GM10266 (cell line): ENCODE measurements at regions not wholly inside any gene's neighbourhood (a gene's known extent, or its start where the extent isn't known, plus 50 kb on each side); places are given as distances from the start of the nearest gene placed in this dataset.

Experiments
- DNase-seq: peaks from one replicate; pipeline ENCODE4 v3.0.0; 2012; ENCODE audit errors: extremely low spot score
- CTCF ChIP-seq: IDR thresholded peaks from 2 replicates; pipeline ENCODE4 v1.5.1; 2012; ENCODE audit warnings: mild to moderate bottlenecking, low read depth; ENCODE audit not compliant: control insufficient read depth, insufficient read depth; ENCODE audit errors: missing control alignments

- TF ChIP-seq CTCF = no peak
- no peak for DNase-seq
Measured at GRCh38 chr9:28651050-28651722, 1077.9 kb upstream of the C9orf72 start.

- TF ChIP-seq CTCF = no peak
- no peak for DNase-seq
Measured at GRCh38 chr9:28653216-28653615, 1079.9 kb upstream of the C9orf72 start.

GRCh38 chr9:28656727-28657126, 1083.4 kb upstream of the C9orf72 start:
- no peak for TF ChIP-seq CTCF
- no peak for DNase-seq

GRCh38 chr9:28661853-28662252, 1088.6 kb upstream of the C9orf72 start:
- TF ChIP-seq CTCF = no peak
- no peak for DNase-seq

GRCh38 chr9:28662675-28663074, 1089.4 kb upstream of the C9orf72 start:
- no peak for DNase-seq
- TF ChIP-seq CTCF = no peak

- no peak for TF ChIP-seq CTCF
- DNase-seq = no peak
Measured at GRCh38 chr9:28668158-28668557, 1094.9 kb upstream of the C9orf72 start.

GRCh38 chr9:28671000-28671399, 1097.7 kb upstream of the C9orf72 start:
- DNase-seq = no peak

More at GRCh38 chr9:28671000-28671399, 1097.7 kb upstream of the C9orf72 start:
- TF ChIP-seq CTCF = no peak
